ENCODE measurements at regions not wholly inside any gene's neighbourhood (a gene's known extent, or its start where the extent isn't known, plus 50 kb on each side); places are given as distances from the start of the nearest gene placed in this dataset.

- no peaks in the 10 kb centered on the region for H3K27me3 ChIP-seq (ENCODE audit: control insufficient read depth, insufficient read depth, low read length)
- peak; percentile 26 for DNase-seq
- H3K27ac ChIP-seq (ENCODE audit: low read length): no peak overlapping the region
- no peaks in the 10 kb centered on the region for H3K9me3 ChIP-seq (replicated peaks; ENCODE audit: control insufficient read depth, low read depth, low read length)
- H3K4me3 ChIP-seq (ENCODE audit: low read length): no peak overlapping the region
- WGBS (ENCODE audit: insufficient coverage): no CpG with 5 or more reads among the region's 2 CpGs
- no peaks in the 10 kb centered on the region for H3K4me1 ChIP-seq (ENCODE audit: control insufficient read depth, insufficient read depth, low read length)
- no peaks in the 10 kb centered on the region for H3K36me3 ChIP-seq (ENCODE audit: control insufficient read depth, insufficient read depth, low read length)
These were observed 378.7 kb upstream of the TGFBR2 start for GRCh38 chr3:30227571-30228301.

- H3K27me3 ChIP-seq (ENCODE audit: control insufficient read depth, insufficient read depth, low read length): no peaks in the 10 kb centered on the region
- DNase-seq: no peak
- no peak overlapping the region for H3K27ac ChIP-seq (ENCODE audit: low read length)
- no peak overlapping the region for H3K4me3 ChIP-seq (ENCODE audit: low read length)
- no peaks in the 10 kb centered on the region for H3K36me3 ChIP-seq (ENCODE audit: control insufficient read depth, insufficient read depth, low read length)
- no CpG with 5 or more reads among the region's 2 CpGs for WGBS (ENCODE audit: insufficient coverage)
- H3K4me1 ChIP-seq (ENCODE audit: control insufficient read depth, insufficient read depth, low read length): no peaks in the 10 kb centered on the region
- H3K9me3 ChIP-seq (replicated peaks; ENCODE audit: control insufficient read depth, low read depth, low read length): no peaks in the 10 kb centered on the region
These were observed 378.1 kb upstream of the TGFBR2 start for GRCh38 chr3:30228302-30228631.

GRCh38 chr3:30231277-30232141, 374.9 kb upstream of the TGFBR2 start:
- WGBS (ENCODE audit: insufficient coverage): 57% methylated on average over 1 of the region's 3 CpGs
- H3K27me3 ChIP-seq (ENCODE audit: control insufficient read depth, insufficient read depth, low read length): no peaks in the 10 kb centered on the region
- peak overlapping the region; percentile 31 for H3K27ac ChIP-seq (ENCODE audit: low read length)
- no peak overlapping the region for H3K4me3 ChIP-seq (ENCODE audit: low read length)
- peak; percentile 34 for DNase-seq
- no peaks in the 10 kb centered on the region for H3K4me1 ChIP-seq (ENCODE audit: control insufficient read depth, insufficient read depth, low read length)
- no peaks in the 10 kb centered on the region for H3K9me3 ChIP-seq (replicated peaks; ENCODE audit: control insufficient read depth, low read depth, low read length)
- H3K36me3 ChIP-seq (ENCODE audit: control insufficient read depth, insufficient read depth, low read length): no peaks in the 10 kb centered on the region

GRCh38 chr3:30232142-30232541, 374.3 kb upstream of the TGFBR2 start:
- H3K27ac ChIP-seq (ENCODE audit: low read length): no peak overlapping the region
- 100% methylated on average over 2 of the region's 5 CpGs for WGBS (ENCODE audit: insufficient coverage)
- H3K4me1 ChIP-seq (ENCODE audit: control insufficient read depth, insufficient read depth, low read length): no peaks in the 10 kb centered on the region
- no peaks in the 10 kb centered on the region for H3K36me3 ChIP-seq (ENCODE audit: control insufficient read depth, insufficient read depth, low read length)
- H3K4me3 ChIP-seq (ENCODE audit: low read length): no peak overlapping the region
- H3K9me3 ChIP-seq (replicated peaks; ENCODE audit: control insufficient read depth, low read depth, low read length): no peaks in the 10 kb centered on the region
- peak; percentile 16 for DNase-seq
- no peaks in the 10 kb centered on the region for H3K27me3 ChIP-seq (ENCODE audit: control insufficient read depth, insufficient read depth, low read length)

- Histone ChIP-seq H3K4me1 (ENCODE audit: control insufficient read depth, insufficient read depth, low read length) (no peaks in the 10 kb centered on the region), H3K27ac (ENCODE audit: low read length) (no peak overlapping the region)
These were observed 372.3 kb upstream of the TGFBR2 start for GRCh38 chr3:30233913-30234646.

GRCh38 chr3:30236011-30236410, 370.4 kb upstream of the TGFBR2 start:
- H3K4me1 ChIP-seq (ENCODE audit: control insufficient read depth, insufficient read depth, low read length): no peaks in the 10 kb centered on the region
- no CpG with 5 or more reads among the region's 3 CpGs for WGBS (ENCODE audit: insufficient coverage)
- H3K27me3 ChIP-seq (ENCODE audit: control insufficient read depth, insufficient read depth, low read length): no peaks in the 10 kb centered on the region
- DNase-seq: no peak
- no peaks in the 10 kb centered on the region for H3K36me3 ChIP-seq (ENCODE audit: control insufficient read depth, insufficient read depth, low read length)
- no peak overlapping the region for H3K27ac ChIP-seq (ENCODE audit: low read length)
- H3K9me3 ChIP-seq (replicated peaks; ENCODE audit: control insufficient read depth, low read depth, low read length): no peaks in the 10 kb centered on the region
- no peak overlapping the region for H3K4me3 ChIP-seq (ENCODE audit: low read length)

More at GRCh38 chr3:30233913-30234646, 372.3 kb upstream of the TGFBR2 start:
- WGBS (ENCODE audit: insufficient coverage): no CpG with 5 or more reads among the region's 2 CpGs
- Histone ChIP-seq H3K4me3 (ENCODE audit: low read length) (no peak overlapping the region), H3K36me3 (ENCODE audit: control insufficient read depth, insufficient read depth, low read length) (no peaks in the 10 kb centered on the region), H3K9me3 (replicated peaks; ENCODE audit: control insufficient read depth, low read depth, low read length) (no peaks in the 10 kb centered on the region), H3K27me3 (ENCODE audit: control insufficient read depth, insufficient read depth, low read length) (no peaks in the 10 kb centered on the region)
- no peak for DNase-seq

GRCh38 chr3:30241721-30242120, 364.7 kb upstream of the TGFBR2 start:
- Histone ChIP-seq H3K27ac (ENCODE audit: low read length) (no peak overlapping the region), H3K4me3 (ENCODE audit: low read length) (no peak overlapping the region), H3K36me3 (ENCODE audit: control insufficient read depth, insufficient read depth, low read length) (no peaks in the 10 kb centered on the region), H3K9me3 (replicated peaks; ENCODE audit: control insufficient read depth, low read depth, low read length) (no peaks in the 10 kb centered on the region), H3K27me3 (ENCODE audit: control insufficient read depth, insufficient read depth, low read length) (no peaks in the 10 kb centered on the region), H3K4me1 (ENCODE audit: control insufficient read depth, insufficient read depth, low read length) (no peaks in the 10 kb centered on the region)
- no peak for DNase-seq
- no CpG with 5 or more reads among the region's 4 CpGs for WGBS (ENCODE audit: insufficient coverage)

GRCh38 chr3:30245858-30246622, 360.4 kb upstream of the TGFBR2 start:
- H3K4me1 ChIP-seq (ENCODE audit: control insufficient read depth, insufficient read depth, low read length): no peaks in the 10 kb centered on the region
- H3K27ac ChIP-seq (ENCODE audit: low read length): no peak overlapping the region
- no peaks in the 10 kb centered on the region for H3K27me3 ChIP-seq (ENCODE audit: control insufficient read depth, insufficient read depth, low read length)
- no peak overlapping the region for H3K4me3 ChIP-seq (ENCODE audit: low read length)
- DNase-seq: no peak
- WGBS (ENCODE audit: insufficient coverage): 74% methylated on average over 5 of the region's 9 CpGs
- H3K9me3 ChIP-seq (replicated peaks; ENCODE audit: control insufficient read depth, low read depth, low read length): no peaks in the 10 kb centered on the region
- H3K36me3 ChIP-seq (ENCODE audit: control insufficient read depth, insufficient read depth, low read length): no peaks in the 10 kb centered on the region

- no peaks in the 10 kb centered on the region for H3K27me3 ChIP-seq (ENCODE audit: control insufficient read depth, insufficient read depth, low read length)
- H3K27ac ChIP-seq (ENCODE audit: low read length): no peak overlapping the region
- no CpG with 5 or more reads among the region's 1 CpG for WGBS (ENCODE audit: insufficient coverage)
- H3K4me3 ChIP-seq (ENCODE audit: low read length): no peak overlapping the region
- DNase-seq: no peak
- H3K36me3 ChIP-seq (ENCODE audit: control insufficient read depth, insufficient read depth, low read length): no peaks in the 10 kb centered on the region
- no peaks in the 10 kb centered on the region for H3K9me3 ChIP-seq (replicated peaks; ENCODE audit: control insufficient read depth, low read depth, low read length)
- no peaks in the 10 kb centered on the region for H3K4me1 ChIP-seq (ENCODE audit: control insufficient read depth, insufficient read depth, low read length)
These were observed 358.0 kb upstream of the TGFBR2 start for GRCh38 chr3:30248423-30248822.
